Activated CD8-positive, alpha-beta T cell treated with anti-CD3 and anti-CD28 coated beads for 36 hours (primary cell): ENCODE measurements at regions not wholly inside any gene's neighbourhood (a gene's known extent, or its start where the extent isn't known, plus 50 kb on each side); places are given as distances from the start of the nearest gene placed in this dataset.

Experiments
- ATAC-seq: fragments of 200-7000 bp; cut with Tn5 transposase; one replicate; pipeline ENCODE4 v1.10.0; 2021; ENCODE audit warnings: mild to moderate bottlenecking, moderate library complexity
- CTCF ChIA-PET: fragments of 350-600 bp; sonication (Branson Sonifier 250); formaldehyde crosslinking; loops from one replicate; lab custom pipeline; 2021; ENCODE audit warnings: antibody characterized with exemption; lab: Charles Lee
- POLR2A ChIA-PET: fragments of 350-600 bp; sonication (Branson Sonifier 250); formaldehyde crosslinking; loops from one replicate; lab custom pipeline; 2021; ENCODE audit warnings: antibody characterized with exemption; lab: Charles Lee
- DNase-seq: peaks from one replicate; pipeline ENCODE4 v3.0.0-alpha.2; 2020
- H3K27ac Mint-ChIP-seq: one replicate; pipeline ENCODE4 v1.8.0; 2021; ENCODE audit warnings: mild to moderate bottlenecking, mixed read lengths
- H3K27me3 Mint-ChIP-seq: one replicate; pipeline ENCODE4 v1.8.0; 2021; ENCODE audit warnings: mixed read lengths
- H3K36me3 Mint-ChIP-seq: one replicate; pipeline ENCODE4 v1.8.0; 2021; ENCODE audit warnings: low read depth, mixed read lengths
- H3K4me1 Mint-ChIP-seq: one replicate; pipeline ENCODE4 v1.8.0; 2021; ENCODE audit warnings: low read depth, mixed read lengths
- H3K4me3 Mint-ChIP-seq: one replicate; pipeline ENCODE4 v1.8.0; 2021; ENCODE audit warnings: mild to moderate bottlenecking, moderate library complexity, mixed read lengths
- H3K9me3 Mint-ChIP-seq: one replicate; pipeline ENCODE4 v1.8.0; 2021; ENCODE audit warnings: mixed read lengths
- intact Hi-C: fragments of 100-400 bp; cut with micrococcal nuclease; formaldehyde crosslinking; loops from one replicate; pipeline ENCODE4 v1.10.0; 2022
- TF ChIP-seq, protein P1 (sequence below): fragments of 200-600 bp; IDR thresholded peaks from one replicate; pipeline ENCODE4 v1.8.0; 2022; ENCODE audit warnings: antibody characterized with exemption, mild to moderate bottlenecking

- no peak for DNase-seq
- Mint-ChIP-seq H3K4me1 (no peaks in the 10 kb centered on the region), H3K9me3 (no peaks in the 10 kb centered on the region), H3K36me3 (no peaks in the 10 kb centered on the region), H3K27ac (no peak overlapping the region), H3K27me3 (no peaks in the 10 kb centered on the region), H3K4me3 (no peak overlapping the region)
- ChIA-PET POLR2A (no interaction called here), CTCF (no interaction called here)
- ATAC-seq: no peak
- TF ChIP-seq, protein P1, sequence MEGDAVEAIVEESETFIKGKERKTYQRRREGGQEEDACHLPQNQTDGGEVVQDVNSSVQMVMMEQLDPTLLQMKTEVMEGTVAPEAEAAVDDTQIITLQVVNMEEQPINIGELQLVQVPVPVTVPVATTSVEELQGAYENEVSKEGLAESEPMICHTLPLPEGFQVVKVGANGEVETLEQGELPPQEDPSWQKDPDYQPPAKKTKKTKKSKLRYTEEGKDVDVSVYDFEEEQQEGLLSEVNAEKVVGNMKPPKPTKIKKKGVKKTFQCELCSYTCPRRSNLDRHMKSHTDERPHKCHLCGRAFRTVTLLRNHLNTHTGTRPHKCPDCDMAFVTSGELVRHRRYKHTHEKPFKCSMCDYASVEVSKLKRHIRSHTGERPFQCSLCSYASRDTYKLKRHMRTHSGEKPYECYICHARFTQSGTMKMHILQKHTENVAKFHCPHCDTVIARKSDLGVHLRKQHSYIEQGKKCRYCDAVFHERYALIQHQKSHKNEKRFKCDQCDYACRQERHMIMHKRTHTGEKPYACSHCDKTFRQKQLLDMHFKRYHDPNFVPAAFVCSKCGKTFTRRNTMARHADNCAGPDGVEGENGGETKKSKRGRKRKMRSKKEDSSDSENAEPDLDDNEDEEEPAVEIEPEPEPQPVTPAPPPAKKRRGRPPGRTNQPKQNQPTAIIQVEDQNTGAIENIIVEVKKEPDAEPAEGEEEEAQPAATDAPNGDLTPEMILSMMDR: no peak
- intact Hi-C loops: no loop called here
Observed at GRCh38 chrX:11059933-11060332, 51.2 kb upstream of the HCCS start.
